PFSK-1 (cell line): ENCODE measurements at regions not wholly inside any gene's neighbourhood (a gene's known extent, or its start where the extent isn't known, plus 50 kb on each side); places are given as distances from the start of the nearest gene placed in this dataset.

Experiments used
- FOXP2 ChIP-seq: optimal IDR thresholded peaks from 2 replicates; pipeline ENCODE3; 2011; ENCODE audit warnings: borderline replicate concordance, control low read depth, inconsistent platforms; ENCODE audit not compliant: insufficient read depth; ENCODE audit errors: extremely low read length, extremely low read depth
- POLR2AphosphoS5 ChIP-seq: IDR thresholded peaks from 2 replicates; pipeline ENCODE4 v1.6.1; 2012; ENCODE audit warnings: low read depth, mild to moderate bottlenecking, control low read depth, low read length, moderate library complexity
- SIN3A ChIP-seq: IDR thresholded peaks from 2 replicates; pipeline ENCODE4 v1.6.1; 2012; ENCODE audit warnings: mild to moderate bottlenecking, low read length, moderate library complexity, borderline replicate concordance; ENCODE audit not compliant: insufficient read depth
- TAF1 ChIP-seq: IDR thresholded peaks from 2 replicates; pipeline ENCODE4 v1.6.1; 2012; ENCODE audit warnings: low read length, control low read depth, borderline replicate concordance; ENCODE audit not compliant: insufficient read depth
- TF ChIP-seq, protein P1 (sequence below), 2 experiments: IDR thresholded peaks; 2 replicates each; pipeline versions ENCODE4 v1.6.1 to v1.8.0; 2011 to 2012; ENCODE audit warnings: low read depth in 2 of 2, low read length in 2 of 2, control low read depth in 1 of 2, inconsistent platforms in 1 of 2, mild to moderate bottlenecking in 1 of 2, moderate library complexity in 1 of 2; ENCODE audit not compliant: insufficient read depth in 1 of 2

DNA sequence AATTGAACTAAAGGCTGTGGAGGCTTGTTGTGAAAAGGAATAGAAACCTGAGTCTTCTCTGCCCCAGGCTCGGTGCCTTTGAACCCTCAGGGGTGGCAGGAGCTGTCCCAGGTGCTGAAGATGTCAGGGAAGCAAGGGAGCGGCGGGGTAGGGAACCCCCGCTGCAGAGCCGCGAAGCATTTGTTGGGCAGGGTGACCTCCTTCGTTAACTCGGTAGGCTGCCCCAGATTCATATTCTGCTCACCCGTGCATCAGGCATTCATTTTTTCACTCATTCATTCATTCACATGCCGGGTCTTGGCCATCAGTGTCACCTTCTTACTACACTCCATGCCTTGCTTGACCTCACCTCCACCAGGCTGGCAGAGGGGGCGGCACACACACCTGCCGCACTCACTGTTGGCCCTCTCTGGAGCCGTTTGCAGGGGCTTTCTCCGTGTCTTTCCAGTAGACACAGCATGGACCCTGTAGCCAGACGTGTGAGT lies 618.9 kb downstream of the BRD1 start:
- TF ChIP-seq POLR2AphosphoS5 (no peak), SIN3A (no peak), TAF1 (no peak), FOXP2 (no peak)
- TF ChIP-seq, protein P1, sequence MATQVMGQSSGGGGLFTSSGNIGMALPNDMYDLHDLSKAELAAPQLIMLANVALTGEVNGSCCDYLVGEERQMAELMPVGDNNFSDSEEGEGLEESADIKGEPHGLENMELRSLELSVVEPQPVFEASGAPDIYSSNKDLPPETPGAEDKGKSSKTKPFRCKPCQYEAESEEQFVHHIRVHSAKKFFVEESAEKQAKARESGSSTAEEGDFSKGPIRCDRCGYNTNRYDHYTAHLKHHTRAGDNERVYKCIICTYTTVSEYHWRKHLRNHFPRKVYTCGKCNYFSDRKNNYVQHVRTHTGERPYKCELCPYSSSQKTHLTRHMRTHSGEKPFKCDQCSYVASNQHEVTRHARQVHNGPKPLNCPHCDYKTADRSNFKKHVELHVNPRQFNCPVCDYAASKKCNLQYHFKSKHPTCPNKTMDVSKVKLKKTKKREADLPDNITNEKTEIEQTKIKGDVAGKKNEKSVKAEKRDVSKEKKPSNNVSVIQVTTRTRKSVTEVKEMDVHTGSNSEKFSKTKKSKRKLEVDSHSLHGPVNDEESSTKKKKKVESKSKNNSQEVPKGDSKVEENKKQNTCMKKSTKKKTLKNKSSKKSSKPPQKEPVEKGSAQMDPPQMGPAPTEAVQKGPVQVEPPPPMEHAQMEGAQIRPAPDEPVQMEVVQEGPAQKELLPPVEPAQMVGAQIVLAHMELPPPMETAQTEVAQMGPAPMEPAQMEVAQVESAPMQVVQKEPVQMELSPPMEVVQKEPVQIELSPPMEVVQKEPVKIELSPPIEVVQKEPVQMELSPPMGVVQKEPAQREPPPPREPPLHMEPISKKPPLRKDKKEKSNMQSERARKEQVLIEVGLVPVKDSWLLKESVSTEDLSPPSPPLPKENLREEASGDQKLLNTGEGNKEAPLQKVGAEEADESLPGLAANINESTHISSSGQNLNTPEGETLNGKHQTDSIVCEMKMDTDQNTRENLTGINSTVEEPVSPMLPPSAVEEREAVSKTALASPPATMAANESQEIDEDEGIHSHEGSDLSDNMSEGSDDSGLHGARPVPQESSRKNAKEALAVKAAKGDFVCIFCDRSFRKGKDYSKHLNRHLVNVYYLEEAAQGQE (IDR thresholded peaks at IDR 0.05; ENCODE audit: insufficient read depth in 1 of 2, low read depth in 2 of 2, low read length in 2 of 2): peak; percentile 76 to 89
